ENCODE measurements at regions not wholly inside any gene's neighbourhood (a gene's known extent, or its start where the extent isn't known, plus 50 kb on each side); places are given as distances from the start of the nearest gene placed in this dataset.

DNA sequence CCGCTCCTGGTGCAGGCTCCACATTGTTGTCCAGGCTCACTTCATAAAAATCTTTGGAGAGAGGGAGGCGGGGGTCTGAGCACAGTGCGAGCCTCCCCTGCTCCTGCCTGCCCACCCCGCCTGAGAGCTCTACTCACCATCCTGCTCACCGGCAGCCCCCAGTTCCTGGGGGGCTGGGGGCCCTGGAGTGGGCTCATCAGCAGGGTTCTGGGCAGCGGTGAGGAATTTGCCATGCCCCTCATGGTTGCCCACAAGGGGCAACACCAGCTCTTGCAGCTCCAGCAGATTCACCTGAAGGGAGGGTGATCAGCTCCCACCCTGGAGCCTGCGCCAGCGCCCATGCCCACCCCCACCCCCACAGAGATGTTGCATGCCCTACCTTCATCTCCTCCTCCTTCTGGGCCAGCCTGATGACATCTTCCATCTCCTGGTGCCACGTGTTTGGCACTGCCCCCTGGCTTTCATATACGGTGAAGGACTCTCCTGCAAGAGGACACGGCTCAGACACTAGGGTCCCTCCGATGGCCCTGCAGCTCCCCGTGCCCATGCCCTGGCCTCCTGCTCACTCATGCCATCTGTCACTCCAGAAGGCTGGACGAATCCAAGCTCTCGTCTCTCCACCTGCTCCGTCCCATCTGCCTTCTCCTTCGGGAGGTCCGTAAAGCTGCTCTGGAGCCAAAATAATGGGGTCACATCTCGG is 162.1 kb downstream of the TBC1D2B start:
- TF ChIP-seq, protein P1, sequence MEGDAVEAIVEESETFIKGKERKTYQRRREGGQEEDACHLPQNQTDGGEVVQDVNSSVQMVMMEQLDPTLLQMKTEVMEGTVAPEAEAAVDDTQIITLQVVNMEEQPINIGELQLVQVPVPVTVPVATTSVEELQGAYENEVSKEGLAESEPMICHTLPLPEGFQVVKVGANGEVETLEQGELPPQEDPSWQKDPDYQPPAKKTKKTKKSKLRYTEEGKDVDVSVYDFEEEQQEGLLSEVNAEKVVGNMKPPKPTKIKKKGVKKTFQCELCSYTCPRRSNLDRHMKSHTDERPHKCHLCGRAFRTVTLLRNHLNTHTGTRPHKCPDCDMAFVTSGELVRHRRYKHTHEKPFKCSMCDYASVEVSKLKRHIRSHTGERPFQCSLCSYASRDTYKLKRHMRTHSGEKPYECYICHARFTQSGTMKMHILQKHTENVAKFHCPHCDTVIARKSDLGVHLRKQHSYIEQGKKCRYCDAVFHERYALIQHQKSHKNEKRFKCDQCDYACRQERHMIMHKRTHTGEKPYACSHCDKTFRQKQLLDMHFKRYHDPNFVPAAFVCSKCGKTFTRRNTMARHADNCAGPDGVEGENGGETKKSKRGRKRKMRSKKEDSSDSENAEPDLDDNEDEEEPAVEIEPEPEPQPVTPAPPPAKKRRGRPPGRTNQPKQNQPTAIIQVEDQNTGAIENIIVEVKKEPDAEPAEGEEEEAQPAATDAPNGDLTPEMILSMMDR (IDR thresholded peaks at IDR 0.05) = no peak
- TF ChIP-seq POLR2A (IDR thresholded peaks at IDR 0.05) = no peak

All from thyroid gland (tissue), 4 donors.